Mesenchymal stem cell (in vitro differentiated cells and primary cell): ENCODE measurements at regions not wholly inside any gene's neighbourhood (a gene's known extent, or its start where the extent isn't known, plus 50 kb on each side); places are given as distances from the start of the nearest gene placed in this dataset.
"Not testable (repeated sequence)": the region's sequence is repeated elsewhere in the genome, so short reads cannot be mapped to it uniquely, and the experiment has no call there.

ENCODE experiments used
- DNase-seq: peaks from one replicate; pipeline ENCODE4 v3.0.0-alpha.2; 2013
- H2AFZ ChIP-seq: one replicate; pipeline ENCODE4 v1.6.1; 2013; ENCODE audit warnings: low read depth, mild to moderate bottlenecking, control low read depth, inconsistent platforms, low read length, moderate library complexity
- H2AK5ac ChIP-seq: 2 replicates; pipeline ENCODE4 v1.6.1; 2013; ENCODE audit warnings: low read length, moderate library complexity, mild to moderate bottlenecking, inconsistent platforms; ENCODE audit not compliant: severe bottlenecking
- H2BK120ac ChIP-seq: one replicate; pipeline ENCODE4 v1.6.1; 2013; ENCODE audit warnings: low read depth, mild to moderate bottlenecking, inconsistent platforms, low read length, moderate library complexity
- H2BK12ac ChIP-seq, 2 experiments: one replicate each; pipeline ENCODE4 v1.6.1; 2013; ENCODE audit warnings: inconsistent platforms in 2 of 2, low read length in 2 of 2, mild to moderate bottlenecking in 2 of 2, moderate library complexity in 2 of 2, control low read depth in 1 of 2
- H2BK15ac ChIP-seq: one replicate; pipeline ENCODE4 v1.6.1; 2013; ENCODE audit warnings: mild to moderate bottlenecking, low read depth, inconsistent platforms; ENCODE audit not compliant: poor library complexity, severe bottlenecking
- H2BK5ac ChIP-seq: 2 replicates; pipeline ENCODE4 v1.6.1; 2013; ENCODE audit warnings: low read depth, mild to moderate bottlenecking, low read length, control low read depth, inconsistent platforms; ENCODE audit not compliant: poor library complexity, severe bottlenecking
- H3K14ac ChIP-seq, 2 experiments: one replicate each; pipeline ENCODE4 v1.6.1; 2013; ENCODE audit warnings: inconsistent platforms in 2 of 2, low read length in 2 of 2, control low read depth in 1 of 2, mild to moderate bottlenecking in 1 of 2, moderate library complexity in 1 of 2
- H3K18ac ChIP-seq, 2 experiments: one replicate each; pipeline ENCODE4 v1.6.1; 2013; ENCODE audit warnings: inconsistent platforms in 2 of 2, low read length in 2 of 2, control low read depth in 1 of 2, low read depth in 1 of 2, mild to moderate bottlenecking in 1 of 2
- H3K23ac ChIP-seq, 2 experiments: one replicate each; pipeline ENCODE4 v1.6.1; 2013; ENCODE audit warnings: inconsistent platforms in 2 of 2, low read length in 2 of 2, mild to moderate bottlenecking in 2 of 2, moderate library complexity in 2 of 2, control low read depth in 1 of 2
- H3K27ac ChIP-seq: 2 replicates; pipeline ENCODE4 v1.5.1; 2013; ENCODE audit warnings: mild to moderate bottlenecking, moderate library complexity, low read length, control low read depth, inconsistent platforms; ENCODE audit not compliant: poor library complexity, severe bottlenecking
- H3K27me3 ChIP-seq, 2 experiments: 2 replicates each; pipeline versions ENCODE4 v1.6.1 to v1.7.0; 2013; ENCODE audit warnings: low read length in 2 of 2, mild to moderate bottlenecking in 2 of 2, moderate library complexity in 2 of 2, control low read depth in 1 of 2, inconsistent platforms in 1 of 2; ENCODE audit not compliant: control insufficient read depth in 1 of 2, insufficient read depth in 1 of 2
- H3K36me3 ChIP-seq, 2 experiments: 2 replicates each; pipeline versions ENCODE4 v1.6.1 to v1.7.0; 2013; ENCODE audit warnings: low read length in 2 of 2, control low read depth in 1 of 2, inconsistent platforms in 1 of 2, low read depth in 1 of 2, mild to moderate bottlenecking in 1 of 2; ENCODE audit not compliant: insufficient read depth in 2 of 2, control insufficient read depth in 1 of 2
- H3K4ac ChIP-seq, 2 experiments: one replicate each; pipeline ENCODE4 v1.6.1; 2013; ENCODE audit warnings: inconsistent platforms in 2 of 2, low read length in 2 of 2, mild to moderate bottlenecking in 2 of 2, moderate library complexity in 2 of 2, control low read depth in 1 of 2, low read depth in 1 of 2
- H3K4me1 ChIP-seq: 2 replicates; pipeline ENCODE4 v1.6.1; 2013; ENCODE audit warnings: low read depth, low read length, control low read depth; ENCODE audit not compliant: control insufficient read depth, insufficient read depth
- H3K4me2 ChIP-seq: 2 replicates; pipeline ENCODE4 v1.6.1; 2013; ENCODE audit warnings: low read length, mild to moderate bottlenecking, inconsistent platforms; ENCODE audit not compliant: poor library complexity, severe bottlenecking
- H3K4me3 ChIP-seq, 2 experiments: 2 replicates each; pipeline versions ENCODE4 v1.5.1 to v1.7.0; 2013; ENCODE audit warnings: low read length in 2 of 2, mild to moderate bottlenecking in 2 of 2, control low read depth in 1 of 2, low read depth in 1 of 2; ENCODE audit not compliant: insufficient read depth in 1 of 2
- H3K79me1 ChIP-seq: replicated peaks from 2 replicates; pipeline ENCODE4 v1.6.1; 2013; ENCODE audit warnings: mild to moderate bottlenecking, control low read depth, low read length, inconsistent platforms; ENCODE audit not compliant: poor library complexity, severe bottlenecking
- H3K9ac ChIP-seq: 2 replicates; pipeline ENCODE4 v1.7.0; 2013; ENCODE audit warnings: mild to moderate bottlenecking, low read length, moderate library complexity
- H3K9me3 ChIP-seq: 2 replicates; pipeline ENCODE4 v1.7.0; 2013; ENCODE audit warnings: mild to moderate bottlenecking, low read length; ENCODE audit not compliant: control insufficient read depth
- H4K8ac ChIP-seq: one replicate; pipeline ENCODE4 v1.6.1; 2013; ENCODE audit warnings: inconsistent platforms, mild to moderate bottlenecking, low read length, moderate library complexity
- H4K91ac ChIP-seq: one replicate; pipeline ENCODE4 v1.6.1; 2013; ENCODE audit warnings: mild to moderate bottlenecking, low read length, inconsistent platforms
- WGBS: methylation state at CpG from one replicate; pipeline ENCODE4 v1.1.7; 2013; ENCODE audit warnings: mixed read lengths; 5-methylcytosine and 5-hydroxymethylcytosine counted together

GRCh38 chr5:56731473-56731872, 83.9 kb upstream of the MAP3K1 start:
- H4K91ac ChIP-seq, H3K23ac ChIP-seq, H3K14ac ChIP-seq, H3K4me1 ChIP-seq, H2BK120ac ChIP-seq, H3K36me3 ChIP-seq, H2AFZ ChIP-seq, H3K27ac ChIP-seq, H3K4me3 ChIP-seq, H3K9ac ChIP-seq, H2BK15ac ChIP-seq, H3K79me1 ChIP-seq, H2AK5ac ChIP-seq, H3K4ac ChIP-seq, H3K18ac ChIP-seq, DNase-seq, H2BK5ac ChIP-seq, H2BK12ac ChIP-seq, H3K9me3 ChIP-seq, H4K8ac ChIP-seq, H3K4me2 ChIP-seq: not testable (repeated sequence)
- peaks cover 0 to 15% of the 10 kb centered on the region in 2 experiments for H3K27me3 ChIP-seq
- no CpG with 5 or more reads among the region's 2 CpGs for WGBS

DNA sequence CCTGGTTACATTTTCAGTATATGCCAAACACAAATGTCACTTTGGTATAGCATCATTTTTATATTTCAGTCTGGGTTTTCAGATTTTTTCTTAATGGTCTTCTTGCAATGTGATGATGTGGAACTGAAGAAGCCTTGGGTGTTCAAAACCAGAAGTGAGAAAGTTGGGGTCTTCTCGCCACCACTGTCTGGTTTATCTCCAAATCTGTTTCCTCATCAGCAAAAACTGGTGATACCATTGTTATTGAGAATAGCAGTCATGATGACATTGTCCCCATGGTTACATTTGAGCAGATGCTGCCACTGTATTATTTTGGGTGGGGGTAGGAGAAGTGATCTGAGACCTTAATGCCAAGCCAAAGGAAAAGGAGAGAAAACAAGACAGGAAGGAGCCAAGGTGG, 85.9 kb upstream of the MAP3K1 start:
- WGBS: 88% methylated on average over 1 of the region's 1 CpG
- H3K79me1 ChIP-seq: no peaks in the 10 kb centered on the region

GRCh38 chr5:56725711-56726411, 89.5 kb upstream of the MAP3K1 start:
- Histone ChIP-seq H3K9me3 (no peaks in the 10 kb centered on the region), H3K27me3 (peaks cover 0 to 9% of the 10 kb centered on the region in 2 experiments), H3K4ac (no peak overlapping the region)

More for the DNA sequence above, 85.9 kb upstream of the MAP3K1 start:
- Histone ChIP-seq H3K36me3 (no peaks in the 10 kb centered on the region), H2BK15ac (no peak overlapping the region), H3K23ac (no peak overlapping the region), H3K4me3 (no peak overlapping the region), H2BK12ac (no peak overlapping the region), H2AK5ac (no peak overlapping the region), H3K9ac (no peak overlapping the region), H3K4me2 (no peak overlapping the region), H4K8ac (no peak overlapping the region), H2BK120ac (no peak overlapping the region), H3K27ac (no peak overlapping the region), H2BK5ac (no peak overlapping the region), H3K18ac (no peak overlapping the region), H3K4ac (no peak overlapping the region), H2AFZ (no peak overlapping the region), H3K14ac (no peak overlapping the region), H4K91ac (no peak overlapping the region), H3K27me3 (peaks cover 0 to 15% of the 10 kb centered on the region in 2 experiments), H3K9me3 (no peaks in the 10 kb centered on the region), H3K4me1 (peaks cover 2% of the 10 kb centered on the region)
- no peak for DNase-seq

GRCh38 chr5:56724857-56725256, 90.5 kb upstream of the MAP3K1 start:
- H3K27ac ChIP-seq, H3K4me3 ChIP-seq, H2AFZ ChIP-seq, H3K4me1 ChIP-seq, H3K9ac ChIP-seq, H3K4me2 ChIP-seq, H3K4ac ChIP-seq, H2BK5ac ChIP-seq, H3K27me3 ChIP-seq, H3K18ac ChIP-seq, H2BK12ac ChIP-seq, DNase-seq, H4K91ac ChIP-seq, H3K23ac ChIP-seq, H2BK15ac ChIP-seq, H3K14ac ChIP-seq, H2BK120ac ChIP-seq, H3K36me3 ChIP-seq, H2AK5ac ChIP-seq, H4K8ac ChIP-seq, H3K9me3 ChIP-seq, H3K79me1 ChIP-seq: not testable (repeated sequence)
- WGBS: 89% methylated on average over 4 of the region's 4 CpGs

More at GRCh38 chr5:56725711-56726411, 89.5 kb upstream of the MAP3K1 start:
- Histone ChIP-seq H2AK5ac (no peak overlapping the region), H4K91ac (no peak overlapping the region), H3K4me3 (no peak overlapping the region), H3K27ac (no peak overlapping the region), H3K9ac (no peak overlapping the region), H3K4me1 (no peaks in the 10 kb centered on the region), H2BK15ac (no peak overlapping the region), H2BK5ac (no peak overlapping the region), H3K14ac (no peak overlapping the region), H3K23ac (no peak overlapping the region), H2BK12ac (no peak overlapping the region), H3K4me2 (no peak overlapping the region), H3K79me1 (no peaks in the 10 kb centered on the region), H2BK120ac (no peak overlapping the region), H3K36me3 (no peaks in the 10 kb centered on the region), H3K18ac (no peak overlapping the region), H4K8ac (no peak overlapping the region), H2AFZ (no peak overlapping the region)
- 70% methylated on average over 7 of the region's 8 CpGs for WGBS
- no peak for DNase-seq
